ENCODE measurements at regions not wholly inside any gene's neighbourhood (a gene's known extent, or its start where the extent isn't known, plus 50 kb on each side); places are given as distances from the start of the nearest gene placed in this dataset.

DNA sequence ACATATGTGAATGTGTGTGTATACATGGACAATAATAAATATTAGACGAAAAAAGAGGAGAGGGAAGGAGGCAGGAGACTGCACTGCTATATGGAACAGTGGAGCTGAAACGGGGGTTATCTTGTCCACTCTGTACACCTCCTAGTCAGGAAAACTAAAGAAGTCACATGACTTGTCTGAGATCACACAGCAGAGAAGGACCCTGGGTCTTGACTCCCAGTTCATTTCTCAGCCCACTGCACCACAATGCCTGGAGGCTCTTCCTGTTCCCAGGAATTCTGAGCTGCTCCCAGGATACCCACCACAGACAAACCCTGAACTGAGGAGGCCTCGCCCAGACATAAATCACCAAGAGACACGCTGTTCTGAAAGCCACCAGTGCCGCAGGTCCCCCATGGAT lies 349.6 kb downstream of the CTTN start:
- POLR2A ChIA-PET: no interaction called here
- H3K27ac Mint-ChIP-seq: no peak overlapping the region
- peaks cover 4 to 56% (median 17%) of the 10 kb centered on the region in 5 donors for H3K27me3 Mint-ChIP-seq
- no peak for ATAC-seq
- H3K36me3 Mint-ChIP-seq: peaks cover 3 to 25% (median 5%) of the 10 kb centered on the region in 3 donors
- no peaks in the 10 kb centered on the region for H3K4me1 Mint-ChIP-seq
- peaks cover 7 to 41% (median 23%) of the 10 kb centered on the region in 9 donors for H3K9me3 Mint-ChIP-seq
- H3K4me3 Mint-ChIP-seq: no peak overlapping the region
- no peak for DNase-seq

DNA sequence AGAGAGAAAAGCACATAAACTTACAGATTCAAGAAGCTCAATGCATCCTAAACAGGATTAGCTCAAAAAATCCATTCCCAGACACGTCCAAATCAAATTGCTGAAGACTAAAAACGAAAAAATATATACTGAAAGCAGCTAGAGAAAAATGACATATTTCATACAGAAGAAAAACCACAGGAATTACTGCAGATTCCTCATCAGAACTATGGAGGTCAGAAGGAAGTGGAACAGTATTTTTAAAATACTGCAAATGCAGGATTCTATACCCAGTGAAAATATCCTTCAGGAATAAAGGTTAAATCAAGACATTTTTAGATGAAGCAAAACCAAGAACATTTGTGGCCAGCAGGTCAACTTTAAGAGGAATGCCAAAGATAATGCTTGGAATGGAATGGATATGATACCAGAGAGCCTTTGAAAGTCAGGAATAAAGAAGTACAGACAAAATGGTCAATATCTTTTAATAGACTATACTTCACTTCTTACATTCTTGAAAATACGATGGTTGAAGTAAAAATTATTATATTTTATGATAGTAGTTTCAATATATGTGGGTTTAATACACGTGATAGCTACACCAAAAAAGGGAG lies 352.9 kb downstream of the CTTN start:
- POLR2A ChIA-PET: no interaction called here
- peaks cover 4 to 37% (median 10%) of the 10 kb centered on the region in 5 donors for H3K27me3 Mint-ChIP-seq
- ATAC-seq: no peak
- H3K9me3 Mint-ChIP-seq: peaks cover 7 to 41% (median 24%) of the 10 kb centered on the region in 9 donors
- no peak for DNase-seq
- no peak overlapping the region for H3K4me3 Mint-ChIP-seq
- no peak overlapping the region for H3K27ac Mint-ChIP-seq
- H3K36me3 Mint-ChIP-seq: peaks cover 3 to 25% (median 5%) of the 10 kb centered on the region in 3 donors
- peaks cover 0 to 6% (median 0%) of the 10 kb centered on the region in 4 donors for H3K4me1 Mint-ChIP-seq

GRCh38 chr11:70755410-70756158 lies 357.3 kb downstream of the CTTN start:
- POLR2A ChIA-PET: no interaction called here
- DNase-seq (peak in 9 of 10 donors; percentile 8 to 68 (median 39)), ATAC-seq (peak; percentile 48 to 77)
- H3K9me3 Mint-ChIP-seq: peaks cover 0 to 23% (median 12%) of the 10 kb centered on the region in 9 donors
- peaks cover 0 to 6% (median 0%) of the 10 kb centered on the region in 4 donors for H3K4me1 Mint-ChIP-seq
- peaks cover 3 to 20% (median 15%) of the 10 kb centered on the region in 5 donors for H3K27me3 Mint-ChIP-seq
- peaks cover 1 to 6% (median 5%) of the 10 kb centered on the region in 3 donors for H3K36me3 Mint-ChIP-seq
- H3K4me3 Mint-ChIP-seq: no peak overlapping the region
- no peak overlapping the region for H3K27ac Mint-ChIP-seq

- ATAC-seq (no peak), DNase-seq (peak in 1 of 10 donors; percentile 31)
- H3K9me3 Mint-ChIP-seq: peaks cover 0 to 21% (median 5%) of the 10 kb centered on the region in 9 donors
- H3K27ac Mint-ChIP-seq: no peak overlapping the region
- no peak overlapping the region for H3K4me3 Mint-ChIP-seq
- H3K4me1 Mint-ChIP-seq: peaks cover 0 to 6% (median 0%) of the 10 kb centered on the region in 4 donors
- peaks cover under 1 to 3% (median 2%) of the 10 kb centered on the region in 3 donors for H3K36me3 Mint-ChIP-seq
- peaks cover 4 to 22% (median 15%) of the 10 kb centered on the region in 5 donors for H3K27me3 Mint-ChIP-seq
- POLR2A ChIA-PET: no interaction called here
Measured at GRCh38 chr11:70756341-70756740, 358.0 kb downstream of the CTTN start.

GRCh38 chr11:70756756-70757155 lies 358.4 kb downstream of the CTTN start:
- DNase-seq (peak in 1 of 10 donors; percentile 60), ATAC-seq (no peak)
- H3K36me3 Mint-ChIP-seq: peaks cover 0 to 3% (median 2%) of the 10 kb centered on the region in 3 donors
- peaks cover 4 to 22% (median 15%) of the 10 kb centered on the region in 5 donors for H3K27me3 Mint-ChIP-seq
- POLR2A ChIA-PET: no interaction called here
- H3K4me3 Mint-ChIP-seq: no peak overlapping the region
- H3K27ac Mint-ChIP-seq: no peak overlapping the region
- H3K9me3 Mint-ChIP-seq: peaks cover 0 to 18% (median 4%) of the 10 kb centered on the region in 9 donors
- peaks cover 0 to 6% (median 0%) of the 10 kb centered on the region in 4 donors for H3K4me1 Mint-ChIP-seq

DNA sequence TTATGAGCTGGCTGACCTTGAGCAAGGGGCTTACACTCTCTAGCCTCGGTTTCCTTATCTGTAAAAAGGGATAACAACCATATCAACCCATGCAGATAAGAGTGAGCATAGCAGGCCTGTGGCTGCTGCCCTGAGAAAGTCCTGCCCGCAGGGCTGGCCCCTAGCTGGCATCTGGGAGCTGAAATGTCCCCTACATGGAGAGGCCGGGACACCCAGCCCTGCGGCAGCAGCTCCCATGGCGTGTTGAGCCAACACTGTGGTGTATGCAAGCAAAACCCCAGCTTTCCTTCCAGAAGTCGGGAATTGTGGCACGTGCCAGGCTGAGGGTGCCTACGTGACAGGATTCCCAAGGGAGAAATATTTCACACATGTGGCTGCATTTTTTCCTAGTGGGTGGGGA lies 358.9 kb downstream of the CTTN start:
- ATAC-seq: no peak
- peaks cover 0 to 18% (median 3%) of the 10 kb centered on the region in 9 donors for H3K9me3 Mint-ChIP-seq
- peak in 1 of 10 donors; percentile 45 for DNase-seq
- H3K36me3 Mint-ChIP-seq: peaks cover 0 to 2% (median under 1%) of the 10 kb centered on the region in 3 donors
- POLR2A ChIA-PET: no interaction called here
- H3K27ac Mint-ChIP-seq: no peak overlapping the region
- peaks cover 4 to 22% (median 15%) of the 10 kb centered on the region in 5 donors for H3K27me3 Mint-ChIP-seq
- H3K4me3 Mint-ChIP-seq: no peak overlapping the region
- peaks cover 0 to 6% (median 0%) of the 10 kb centered on the region in 4 donors for H3K4me1 Mint-ChIP-seq

DNA sequence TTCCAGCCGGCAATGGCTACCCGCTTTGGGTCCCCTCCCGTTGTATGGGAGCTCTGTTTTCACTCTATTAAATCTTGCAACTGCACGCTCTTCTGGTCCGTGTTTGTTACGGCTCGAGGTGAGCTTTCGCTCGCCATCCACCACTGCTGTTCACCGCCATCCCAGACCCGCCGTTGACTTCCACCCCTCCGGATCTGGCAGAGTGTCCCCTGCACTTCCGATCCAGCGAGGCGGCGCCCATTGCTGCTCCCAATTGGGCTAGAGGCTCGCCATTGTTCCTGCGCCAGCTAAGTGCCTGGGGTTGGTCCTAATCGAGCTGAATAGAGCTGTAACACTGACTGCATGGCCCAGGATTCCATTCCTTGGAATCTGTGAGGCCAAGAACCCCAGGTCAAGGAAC lies 359.9 kb downstream of the CTTN start:
- H3K27ac Mint-ChIP-seq: peak overlapping the region in 1 of 10 donors; percentile 18
- no peak for ATAC-seq
- DNase-seq: peak in 1 of 10 donors; percentile 50
- H3K9me3 Mint-ChIP-seq: peaks cover 0 to 15% (median under 1%) of the 10 kb centered on the region in 9 donors
- H3K27me3 Mint-ChIP-seq: peaks cover 4 to 24% (median 15%) of the 10 kb centered on the region in 5 donors
- peaks cover 0 to 6% (median 0%) of the 10 kb centered on the region in 4 donors for H3K4me1 Mint-ChIP-seq
- H3K4me3 Mint-ChIP-seq: no peak overlapping the region
- peaks cover 0 to 2% (median 0%) of the 10 kb centered on the region in 3 donors for H3K36me3 Mint-ChIP-seq
- POLR2A ChIA-PET: no interaction called here

DNA sequence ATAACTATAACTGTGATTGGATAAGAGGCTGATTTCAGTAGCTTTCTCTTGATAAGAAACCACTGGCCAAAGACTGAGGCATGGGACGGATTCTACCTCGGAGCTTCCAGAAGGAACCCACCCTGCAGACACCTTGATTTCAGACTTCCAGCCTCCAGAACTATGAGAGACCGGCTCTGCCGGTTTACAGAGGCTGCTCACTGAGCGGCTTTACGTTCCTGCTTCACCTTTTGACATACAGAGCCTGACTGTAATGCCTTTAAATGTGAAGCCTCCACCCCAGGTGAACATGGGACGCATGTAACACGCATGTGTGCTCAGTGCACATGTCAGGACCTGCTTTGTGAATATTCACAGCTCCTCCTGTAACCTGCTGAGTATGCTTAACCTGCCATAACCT lies 361.5 kb downstream of the CTTN start:
- no peak for DNase-seq
- Mint-ChIP-seq H3K36me3 (peaks cover 0 to 2% (median 0%) of the 10 kb centered on the region in 3 donors), H3K27ac (no peak overlapping the region), H3K9me3 (peaks cover 0 to 11% (median 3%) of the 10 kb centered on the region in 9 donors), H3K27me3 (peaks cover 4 to 29% (median 15%) of the 10 kb centered on the region in 5 donors), H3K4me3 (no peak overlapping the region), H3K4me1 (peaks cover 0 to 6% (median 0%) of the 10 kb centered on the region in 4 donors)
- ATAC-seq: no peak
- POLR2A ChIA-PET: no interaction called here

GRCh38 chr11:70760416-70761020 lies 362.2 kb downstream of the CTTN start:
- peaks cover 0 to 6% (median 0%) of the 10 kb centered on the region in 4 donors for H3K4me1 Mint-ChIP-seq
- no peak overlapping the region for H3K4me3 Mint-ChIP-seq
- H3K27ac Mint-ChIP-seq: no peak overlapping the region
- POLR2A ChIA-PET: no interaction called here
- ATAC-seq: no peak
- peaks cover 4 to 29% (median 15%) of the 10 kb centered on the region in 5 donors for H3K27me3 Mint-ChIP-seq
- H3K36me3 Mint-ChIP-seq: peaks cover 0 to 2% (median 0%) of the 10 kb centered on the region in 3 donors
- DNase-seq: peak in 1 of 10 donors; percentile 28
- peaks cover 0 to 11% (median 3%) of the 10 kb centered on the region in 9 donors for H3K9me3 Mint-ChIP-seq

DNA sequence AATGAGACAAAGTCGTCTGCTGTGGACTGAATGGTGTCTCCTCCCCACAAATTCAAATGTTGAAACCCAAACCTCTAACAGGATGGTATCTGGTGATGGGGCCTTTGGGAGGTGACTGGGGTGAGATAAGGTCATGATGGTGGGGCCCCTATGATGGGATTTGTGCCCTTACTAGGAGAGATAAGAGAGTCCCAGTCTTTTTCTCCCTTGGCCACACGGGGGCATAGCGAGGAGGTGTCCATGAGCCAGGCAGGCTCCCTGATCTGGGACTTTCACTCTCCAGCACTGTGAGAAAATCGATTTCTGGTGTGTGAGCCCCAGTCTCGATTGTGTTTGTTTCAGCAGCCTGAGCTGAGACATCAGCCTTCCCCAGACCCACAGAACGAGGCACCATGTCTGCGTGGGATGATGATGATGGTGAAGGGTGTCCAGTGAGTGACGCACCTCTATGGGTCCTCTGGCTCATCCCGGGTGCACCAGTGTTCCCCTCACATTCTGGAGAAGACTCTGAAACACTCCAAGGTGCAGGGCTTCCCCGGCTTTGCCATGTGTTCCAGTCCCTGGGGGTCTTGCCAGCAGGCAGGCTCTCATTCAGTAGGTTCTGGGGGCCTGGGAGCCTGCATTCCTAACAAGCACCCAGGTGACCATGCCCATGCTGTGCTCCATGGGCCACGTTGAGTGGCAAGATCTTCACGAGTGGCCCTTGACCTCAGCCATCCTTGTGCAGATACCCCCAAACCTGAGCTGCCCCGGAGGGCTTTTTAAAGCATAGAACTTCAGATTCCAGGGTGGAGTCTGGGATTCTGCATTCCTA lies 363.0 kb downstream of the CTTN start:
- Mint-ChIP-seq H3K4me3 (no peak overlapping the region), H3K36me3 (peaks cover 0 to 2% (median 0%) of the 10 kb centered on the region in 3 donors), H3K9me3 (peaks cover 0 to 11% (median 3%) of the 10 kb centered on the region in 9 donors), H3K4me1 (no peaks in the 10 kb centered on the region), H3K27ac (no peak overlapping the region), H3K27me3 (peaks cover 4 to 26% (median 9%) of the 10 kb centered on the region in 5 donors)
- peak in 1 of 10 donors; percentile 47 for DNase-seq
- POLR2A ChIA-PET: no interaction called here
- no peak for ATAC-seq

- peaks cover 0 to 11% (median 3%) of the 10 kb centered on the region in 9 donors for H3K9me3 Mint-ChIP-seq
- POLR2A ChIA-PET: no interaction called here
- H3K27me3 Mint-ChIP-seq: peaks cover 1 to 20% (median 6%) of the 10 kb centered on the region in 5 donors
Measured at GRCh38 chr11:70761908-70762337, 363.6 kb downstream of the CTTN start.

DNA sequence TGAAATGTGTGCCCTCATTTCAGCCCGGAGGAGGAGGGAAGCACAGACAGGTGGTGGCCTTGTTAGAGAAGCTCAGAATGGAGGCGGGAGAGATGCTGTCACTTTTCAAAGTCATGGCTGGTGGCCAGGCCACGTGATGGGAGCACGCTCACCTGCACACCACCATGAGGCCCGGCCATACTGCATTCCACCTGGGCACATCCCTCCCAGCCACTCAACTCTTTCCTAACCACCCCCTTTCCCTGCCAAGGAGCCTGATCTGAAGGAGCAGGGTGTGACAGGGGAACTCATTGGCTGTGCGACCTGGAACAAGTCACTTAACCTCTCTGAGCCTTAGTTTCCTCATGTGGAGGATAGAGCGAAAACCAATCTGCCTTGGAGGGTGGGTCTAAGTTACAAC lies 364.5 kb downstream of the CTTN start:
- Mint-ChIP-seq H3K27me3 (peaks cover 0 to 16% (median 6%) of the 10 kb centered on the region in 5 donors), H3K27ac (no peak overlapping the region), H3K9me3 (peaks cover 0 to 11% (median 3%) of the 10 kb centered on the region in 9 donors), H3K36me3 (peaks cover 0 to 2% (median 0%) of the 10 kb centered on the region in 3 donors), H3K4me3 (no peak overlapping the region), H3K4me1 (no peaks in the 10 kb centered on the region)
- DNase-seq: peak in 1 of 10 donors; percentile 32
- no peak for ATAC-seq
- POLR2A ChIA-PET: no interaction called here

More at GRCh38 chr11:70761908-70762337, 363.6 kb downstream of the CTTN start:
- Mint-ChIP-seq H3K27ac (no peak overlapping the region), H3K4me3 (no peak overlapping the region), H3K36me3 (peaks cover 0 to 2% (median 0%) of the 10 kb centered on the region in 3 donors), H3K4me1 (no peaks in the 10 kb centered on the region)
- DNase-seq (no peak), ATAC-seq (no peak)

Measured in naive thymus-derived CD8-positive, alpha-beta T cell (primary cell).